ENCODE measurements at regions not wholly inside any gene's neighbourhood (a gene's known extent, or its start where the extent isn't known, plus 50 kb on each side); places are given as distances from the start of the nearest gene placed in this dataset.

DNA sequence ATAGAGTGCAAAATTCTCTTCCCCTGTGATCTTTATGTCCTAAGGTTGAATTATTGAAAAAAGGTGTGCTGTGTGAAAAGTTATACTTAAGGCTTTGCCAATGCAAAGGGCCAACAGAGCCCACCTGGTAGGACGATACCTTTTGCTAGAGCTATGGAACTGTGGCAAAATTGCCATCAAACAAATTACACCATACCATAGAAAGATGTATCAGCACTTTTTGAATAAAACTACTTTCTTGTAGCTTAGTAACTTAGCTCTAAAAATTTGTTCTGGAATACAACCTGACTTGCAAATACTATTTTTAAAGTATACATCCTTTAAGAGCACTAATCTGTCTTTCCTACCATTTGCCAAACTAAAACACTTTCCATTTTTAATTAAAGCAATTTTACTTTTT lies 147.2 kb upstream of the ERCC4 start:
- peaks cover 13% of the 10 kb centered on the region in 2 experiments for H3K9me3 Mint-ChIP-seq

More for the DNA sequence above, 147.2 kb upstream of the ERCC4 start:
- H4K91ac ChIP-seq (ENCODE audit: insufficient read length, low read depth, low read length), result no peak overlapping the region
- no peak overlapping the region for H4K8ac ChIP-seq (replicated peaks; ENCODE audit: insufficient read length, low read depth, low read length)
- H3K4me1 ChIP-seq (ENCODE audit: insufficient read depth, low read length), result no peaks in the 10 kb centered on the region
- no peak overlapping the region for H2AK5ac ChIP-seq (ENCODE audit: insufficient read length, low read length)
- no peak overlapping the region for H2BK15ac ChIP-seq (ENCODE audit: low read depth, low read length)
- no peak overlapping the region for H2AFZ ChIP-seq (ENCODE audit: low read length)
- no peak overlapping the region for H3K27ac Mint-ChIP-seq
- no peak overlapping the region for H2BK5ac ChIP-seq (ENCODE audit: insufficient read length, low read length)
- no peaks in the 10 kb centered on the region for H4K20me1 ChIP-seq (ENCODE audit: control insufficient read depth, insufficient read depth, insufficient read length)
- no peaks in the 10 kb centered on the region for H3K23me2 ChIP-seq (ENCODE audit: insufficient read length, low read depth, low read length, poor library complexity, severe bottlenecking)
- H3T11ph ChIP-seq (ENCODE audit: low read length), result no peak overlapping the region
- no peak overlapping the region for H3K18ac ChIP-seq (ENCODE audit: insufficient read length, low read depth, low read length)
- no peaks in the 10 kb centered on the region for H3K79me1 ChIP-seq (ENCODE audit: insufficient read depth, low read depth, low read length, poor library complexity, severe bottlenecking)
- H3K4me3 Mint-ChIP-seq, result no peak overlapping the region
- peaks cover 6% of the 10 kb centered on the region for H3K27me3 Mint-ChIP-seq (ENCODE audit: low read depth)
- no peaks in the 10 kb centered on the region for H3K79me2 ChIP-seq (ENCODE audit: insufficient read depth, low read length)
- no peak overlapping the region for H3K4me2 ChIP-seq (ENCODE audit: insufficient read depth, insufficient read length, low read length)
- H3K56ac ChIP-seq (ENCODE audit: insufficient read length, low read depth, low read length), result no peak overlapping the region
- no peak overlapping the region for H2BK12ac ChIP-seq (ENCODE audit: insufficient read length, low read depth, low read length)
- H3K27me3 ChIP-seq (ENCODE audit: insufficient read depth, low read length), result no peaks in the 10 kb centered on the region
- no peaks in the 10 kb centered on the region for H3K4me1 Mint-ChIP-seq
- WGBS (ENCODE audit: extremely low coverage, insufficient read length, low lambda C conversion rate), result no CpG with 5 or more reads among the region's 1 CpG
- no peak overlapping the region for H3K23ac ChIP-seq (ENCODE audit: insufficient read length, low read depth, low read length)
- DNase-seq, result no peak
- no peak overlapping the region for H2BK20ac ChIP-seq (ENCODE audit: low read depth, low read length, poor library complexity, severe bottlenecking)
- H3K27ac ChIP-seq (ENCODE audit: insufficient read length, low read depth, low read length), result no peak overlapping the region
- H4K5ac ChIP-seq (ENCODE audit: insufficient read length, low read depth, low read length), result no peak overlapping the region
- no peak overlapping the region for H2BK120ac ChIP-seq (ENCODE audit: low read depth, low read length, poor library complexity, severe bottlenecking)
- no peak overlapping the region for H3K9ac ChIP-seq (ENCODE audit: extremely low read depth, insufficient read length, low read length)
- no peak overlapping the region for H3K14ac ChIP-seq (ENCODE audit: insufficient read depth, low read length)
- TF ChIP-seq, protein P1, sequence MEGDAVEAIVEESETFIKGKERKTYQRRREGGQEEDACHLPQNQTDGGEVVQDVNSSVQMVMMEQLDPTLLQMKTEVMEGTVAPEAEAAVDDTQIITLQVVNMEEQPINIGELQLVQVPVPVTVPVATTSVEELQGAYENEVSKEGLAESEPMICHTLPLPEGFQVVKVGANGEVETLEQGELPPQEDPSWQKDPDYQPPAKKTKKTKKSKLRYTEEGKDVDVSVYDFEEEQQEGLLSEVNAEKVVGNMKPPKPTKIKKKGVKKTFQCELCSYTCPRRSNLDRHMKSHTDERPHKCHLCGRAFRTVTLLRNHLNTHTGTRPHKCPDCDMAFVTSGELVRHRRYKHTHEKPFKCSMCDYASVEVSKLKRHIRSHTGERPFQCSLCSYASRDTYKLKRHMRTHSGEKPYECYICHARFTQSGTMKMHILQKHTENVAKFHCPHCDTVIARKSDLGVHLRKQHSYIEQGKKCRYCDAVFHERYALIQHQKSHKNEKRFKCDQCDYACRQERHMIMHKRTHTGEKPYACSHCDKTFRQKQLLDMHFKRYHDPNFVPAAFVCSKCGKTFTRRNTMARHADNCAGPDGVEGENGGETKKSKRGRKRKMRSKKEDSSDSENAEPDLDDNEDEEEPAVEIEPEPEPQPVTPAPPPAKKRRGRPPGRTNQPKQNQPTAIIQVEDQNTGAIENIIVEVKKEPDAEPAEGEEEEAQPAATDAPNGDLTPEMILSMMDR (conservative IDR thresholded peaks at IDR 0.05), result no peak
- no peaks in the 10 kb centered on the region for H3K9me3 ChIP-seq (ENCODE audit: control insufficient read depth, low read depth, low read length)
- H3K36me3 Mint-ChIP-seq (ENCODE audit: insufficient read depth in 1 of 3, low read depth in 3 of 3), result peaks cover 0 to 12% (median 2%) of the 10 kb centered on the region in 3 experiments; a peak in 6 of 7 replicates
- H3K4ac ChIP-seq (ENCODE audit: low read depth, low read length), result no peak overlapping the region
